Choroid plexus epithelial cell (primary cell): ENCODE measurements at regions not wholly inside any gene's neighbourhood (a gene's known extent, or its start where the extent isn't known, plus 50 kb on each side); places are given as distances from the start of the nearest gene placed in this dataset.

Source experiments
- DNase-seq: peaks from one replicate; pipeline ENCODE4 v3.0.0-alpha.2; 2010; ENCODE audit warnings: low read depth
- H3K4me3 ChIP-seq: 2 replicates; pipeline ENCODE4 v1.5.1; 2011; ENCODE audit warnings: low read depth, mild to moderate bottlenecking, control low read depth, low read length, moderate library complexity
- TF ChIP-seq, protein P1 (sequence below): conservative IDR thresholded peaks from 2 replicates; pipeline ENCODE4 v1.5.1; 2011; ENCODE audit warnings: low read depth, mild to moderate bottlenecking, control low read depth, inconsistent platforms, low read length, moderate library complexity

DNA sequence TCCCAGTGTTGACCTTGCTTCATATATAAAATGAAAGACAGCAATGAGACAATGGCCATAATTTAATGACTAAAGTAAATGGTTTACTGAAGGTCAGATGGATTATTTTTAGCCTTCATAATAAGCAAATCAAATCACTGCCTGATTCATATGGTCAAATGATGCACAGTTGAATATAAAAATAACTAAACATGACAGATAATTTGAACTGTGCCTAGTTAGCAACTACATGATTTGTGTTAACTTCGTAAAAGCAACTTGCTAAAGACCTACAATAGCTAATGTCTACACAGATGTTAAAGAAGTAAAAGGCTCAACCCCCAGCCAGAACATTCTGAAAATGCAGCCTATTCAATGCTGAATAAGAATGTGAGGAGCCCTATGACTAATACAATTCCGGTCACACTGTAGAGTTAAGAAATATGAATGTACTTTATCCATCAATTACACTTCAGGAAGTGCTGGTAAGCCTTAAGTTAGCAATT lies 590.8 kb upstream of the CDH2 start:
- TF ChIP-seq, protein P1, sequence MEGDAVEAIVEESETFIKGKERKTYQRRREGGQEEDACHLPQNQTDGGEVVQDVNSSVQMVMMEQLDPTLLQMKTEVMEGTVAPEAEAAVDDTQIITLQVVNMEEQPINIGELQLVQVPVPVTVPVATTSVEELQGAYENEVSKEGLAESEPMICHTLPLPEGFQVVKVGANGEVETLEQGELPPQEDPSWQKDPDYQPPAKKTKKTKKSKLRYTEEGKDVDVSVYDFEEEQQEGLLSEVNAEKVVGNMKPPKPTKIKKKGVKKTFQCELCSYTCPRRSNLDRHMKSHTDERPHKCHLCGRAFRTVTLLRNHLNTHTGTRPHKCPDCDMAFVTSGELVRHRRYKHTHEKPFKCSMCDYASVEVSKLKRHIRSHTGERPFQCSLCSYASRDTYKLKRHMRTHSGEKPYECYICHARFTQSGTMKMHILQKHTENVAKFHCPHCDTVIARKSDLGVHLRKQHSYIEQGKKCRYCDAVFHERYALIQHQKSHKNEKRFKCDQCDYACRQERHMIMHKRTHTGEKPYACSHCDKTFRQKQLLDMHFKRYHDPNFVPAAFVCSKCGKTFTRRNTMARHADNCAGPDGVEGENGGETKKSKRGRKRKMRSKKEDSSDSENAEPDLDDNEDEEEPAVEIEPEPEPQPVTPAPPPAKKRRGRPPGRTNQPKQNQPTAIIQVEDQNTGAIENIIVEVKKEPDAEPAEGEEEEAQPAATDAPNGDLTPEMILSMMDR = no peak
- DNase-seq = peak; percentile 87
- H3K4me3 ChIP-seq = no peak overlapping the region

DNA sequence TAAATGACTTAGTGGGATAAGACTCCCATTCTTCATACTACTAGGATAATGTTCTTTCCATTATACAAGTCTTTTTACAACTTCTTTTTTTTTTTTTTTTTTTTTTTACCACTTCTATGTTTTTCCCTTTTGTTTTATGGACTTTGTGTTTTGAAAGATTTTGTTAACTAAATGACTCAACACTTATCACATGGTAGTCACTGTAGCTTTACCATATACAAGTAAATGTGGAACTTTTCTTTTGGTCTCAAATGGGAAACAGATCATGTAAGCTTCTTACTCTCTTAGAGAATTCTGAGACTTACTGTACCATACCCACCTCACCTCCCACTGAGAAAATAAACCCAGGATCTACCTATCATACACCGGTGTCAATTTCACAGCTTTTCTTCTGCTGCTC lies 590.3 kb upstream of the CDH2 start:
- TF ChIP-seq, protein P1 = no peak
- no peak overlapping the region for H3K4me3 ChIP-seq
- peak; percentile 30 for DNase-seq

DNA sequence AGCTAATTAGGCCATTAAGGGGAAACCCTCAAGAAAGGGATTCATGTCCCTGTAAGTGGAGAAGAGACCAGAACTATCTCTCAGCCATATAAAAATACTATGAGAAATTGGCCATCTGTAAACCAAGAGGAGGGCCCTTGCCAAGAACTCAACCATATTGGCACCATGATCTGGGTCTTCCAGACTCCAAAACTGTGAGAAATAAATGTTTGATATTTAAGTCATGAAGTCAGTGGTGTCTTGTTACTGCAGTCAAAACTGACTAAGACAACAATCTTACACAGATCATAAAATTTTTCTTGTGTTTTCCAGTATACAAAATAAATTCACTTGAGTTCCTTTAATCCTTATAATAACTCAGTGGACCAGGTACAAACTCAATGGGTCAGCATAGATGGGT lies 589.8 kb upstream of the CDH2 start:
- H3K4me3 ChIP-seq = no peak overlapping the region
- TF ChIP-seq, protein P1 = no peak
- DNase-seq = peak; percentile 31

DNA sequence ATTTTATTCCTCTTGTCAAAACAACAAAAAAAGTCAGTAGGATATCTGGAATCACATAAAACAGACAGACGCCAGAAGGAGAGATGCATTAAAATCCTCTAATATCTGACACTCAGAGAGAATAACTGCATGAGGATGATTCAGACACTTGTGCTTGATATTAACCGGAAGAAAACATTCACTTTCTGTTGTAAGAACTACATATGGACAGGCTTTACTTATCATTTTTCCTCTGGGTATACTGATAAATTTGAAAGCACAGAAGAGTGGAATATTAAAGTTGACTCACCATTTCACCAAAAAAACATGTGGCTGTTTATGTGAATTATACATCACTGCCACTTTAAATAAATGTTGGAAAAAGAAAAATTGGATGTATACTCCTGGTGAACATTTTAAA lies 589.1 kb upstream of the CDH2 start:
- H3K4me3 ChIP-seq = no peak overlapping the region
- DNase-seq = peak; percentile 61
- TF ChIP-seq, protein P1 = no peak

DNA sequence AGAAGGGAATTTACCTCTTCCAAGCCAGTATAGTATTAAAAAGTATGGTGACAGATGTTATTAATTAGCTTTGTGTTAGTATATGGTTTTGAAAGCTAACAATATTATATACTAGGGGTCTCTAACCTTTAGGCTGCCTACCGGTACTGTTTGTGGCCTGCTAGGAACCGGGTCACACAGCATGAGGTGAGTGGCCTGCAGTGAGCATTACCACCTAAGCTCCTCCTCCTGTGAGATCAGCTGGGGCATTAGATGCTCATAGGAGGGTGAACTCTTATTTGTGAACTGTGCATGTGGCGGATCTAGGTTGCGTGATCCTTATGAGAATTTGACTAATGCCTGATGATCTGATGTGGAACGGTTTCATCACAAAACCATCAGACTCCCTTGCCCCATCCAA lies 583.4 kb upstream of the CDH2 start:
- no peak for DNase-seq
- TF ChIP-seq, protein P1 = no peak
- H3K4me3 ChIP-seq = no peak overlapping the region

DNA sequence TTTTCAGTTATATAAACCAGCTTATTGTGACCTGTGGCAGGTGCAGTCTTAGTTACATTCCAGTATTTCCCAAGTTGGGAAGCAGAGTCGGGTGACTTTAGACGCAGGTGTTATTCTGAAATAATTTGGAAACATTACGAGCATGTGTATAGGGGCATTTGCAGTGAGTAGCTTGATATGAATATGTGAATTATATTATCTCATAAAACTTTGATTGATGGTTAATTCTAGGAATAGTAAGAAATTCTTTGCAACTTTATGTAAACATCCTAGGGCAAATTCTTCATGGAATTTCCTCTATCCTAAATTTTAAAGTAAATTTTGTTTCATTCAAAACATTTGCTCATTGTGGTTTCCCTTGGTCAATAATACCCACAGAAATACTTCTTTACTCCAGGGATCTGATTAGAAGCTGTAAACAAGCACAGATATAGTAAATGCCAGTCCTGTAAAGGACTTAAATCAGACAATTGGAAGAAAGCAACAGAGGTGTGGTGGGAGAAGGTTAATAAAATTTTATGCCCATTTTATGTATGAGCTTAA lies 580.6 kb upstream of the CDH2 start:
- no peak for DNase-seq
- TF ChIP-seq, protein P1 = no peak

DNA sequence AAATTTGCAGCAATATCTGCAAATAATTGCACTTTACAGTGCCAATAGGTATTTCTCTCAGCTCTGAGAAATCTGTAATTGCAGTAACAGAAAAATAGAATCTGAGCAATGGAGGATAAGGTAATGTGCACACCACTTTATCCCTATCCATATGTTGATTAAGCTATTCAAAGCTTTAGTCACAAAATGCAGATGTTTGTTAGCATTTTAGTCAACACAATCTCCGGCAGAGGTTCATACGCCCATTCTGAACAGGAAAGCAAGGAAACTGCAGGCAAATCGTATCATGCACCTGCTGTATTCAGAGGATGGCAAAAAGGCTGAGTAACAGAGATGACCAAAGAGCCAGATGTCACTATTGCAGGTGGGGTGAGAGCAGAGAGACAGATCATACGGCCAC lies 566.2 kb upstream of the CDH2 start:
- no peak overlapping the region for H3K4me3 ChIP-seq
- TF ChIP-seq, protein P1 = no peak
- no peak for DNase-seq

More for the DNA sequence above, 580.6 kb upstream of the CDH2 start:
- H3K4me3 ChIP-seq = no peak overlapping the region
